ENCODE measurements at regions not wholly inside any gene's neighbourhood (a gene's known extent, or its start where the extent isn't known, plus 50 kb on each side); places are given as distances from the start of the nearest gene placed in this dataset.

GRCh38 chr17:77593081-77593480 is 365.4 kb upstream of the TNRC6C start:
- no peak for DNase-seq (ENCODE audit: low read depth, low spot score)

- no peak for DNase-seq (ENCODE audit: low read depth, low spot score)
Observed at GRCh38 chr17:77594416-77595209, 363.9 kb upstream of the TNRC6C start.

DNA sequence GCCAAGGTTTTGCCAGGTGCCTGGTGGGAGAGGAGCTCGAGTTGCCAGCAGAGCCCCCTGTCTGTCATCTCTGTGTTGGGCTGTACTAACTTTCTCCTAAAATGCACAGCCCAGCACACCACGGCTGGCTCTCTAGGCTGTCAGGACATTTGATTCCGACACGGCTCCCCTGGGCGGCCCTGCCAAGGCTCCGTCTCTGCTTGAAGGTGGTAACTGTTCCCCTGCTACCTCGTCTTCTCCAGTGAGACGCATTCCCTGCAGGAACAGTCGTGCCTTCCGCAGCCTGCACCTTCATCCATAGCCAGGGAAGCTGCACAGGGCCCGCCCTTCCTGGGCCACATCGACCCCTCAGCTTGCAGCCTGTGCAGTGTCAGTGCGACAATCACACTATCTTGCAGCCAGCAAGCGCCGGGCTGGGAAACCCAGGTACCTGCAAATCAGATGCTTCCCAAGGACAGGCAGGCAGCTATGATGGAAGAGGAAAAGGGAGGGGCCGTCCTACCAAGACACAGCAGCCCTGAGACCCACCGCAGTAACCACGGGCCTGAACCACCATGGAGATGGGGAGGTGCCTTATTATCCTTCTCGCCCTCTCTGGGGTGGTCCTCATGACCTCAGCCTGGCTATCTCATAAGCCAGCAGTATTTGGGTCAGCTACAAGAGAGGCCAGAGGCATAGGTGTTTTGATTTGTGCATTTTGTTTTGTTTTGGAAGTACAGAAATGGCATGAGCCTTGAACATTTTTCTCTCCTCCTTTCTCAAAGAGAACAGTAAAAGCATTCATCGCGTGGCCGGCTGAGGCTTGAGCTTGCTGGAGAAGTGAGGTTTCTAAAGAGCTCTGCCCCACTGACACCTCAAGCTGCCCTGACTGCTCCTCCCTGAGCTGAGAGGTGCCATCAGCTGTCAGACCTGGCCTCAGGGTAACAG is 361.7 kb upstream of the TNRC6C start:
- DNase-seq (ENCODE audit: low read depth, low spot score), result no peak

DNA sequence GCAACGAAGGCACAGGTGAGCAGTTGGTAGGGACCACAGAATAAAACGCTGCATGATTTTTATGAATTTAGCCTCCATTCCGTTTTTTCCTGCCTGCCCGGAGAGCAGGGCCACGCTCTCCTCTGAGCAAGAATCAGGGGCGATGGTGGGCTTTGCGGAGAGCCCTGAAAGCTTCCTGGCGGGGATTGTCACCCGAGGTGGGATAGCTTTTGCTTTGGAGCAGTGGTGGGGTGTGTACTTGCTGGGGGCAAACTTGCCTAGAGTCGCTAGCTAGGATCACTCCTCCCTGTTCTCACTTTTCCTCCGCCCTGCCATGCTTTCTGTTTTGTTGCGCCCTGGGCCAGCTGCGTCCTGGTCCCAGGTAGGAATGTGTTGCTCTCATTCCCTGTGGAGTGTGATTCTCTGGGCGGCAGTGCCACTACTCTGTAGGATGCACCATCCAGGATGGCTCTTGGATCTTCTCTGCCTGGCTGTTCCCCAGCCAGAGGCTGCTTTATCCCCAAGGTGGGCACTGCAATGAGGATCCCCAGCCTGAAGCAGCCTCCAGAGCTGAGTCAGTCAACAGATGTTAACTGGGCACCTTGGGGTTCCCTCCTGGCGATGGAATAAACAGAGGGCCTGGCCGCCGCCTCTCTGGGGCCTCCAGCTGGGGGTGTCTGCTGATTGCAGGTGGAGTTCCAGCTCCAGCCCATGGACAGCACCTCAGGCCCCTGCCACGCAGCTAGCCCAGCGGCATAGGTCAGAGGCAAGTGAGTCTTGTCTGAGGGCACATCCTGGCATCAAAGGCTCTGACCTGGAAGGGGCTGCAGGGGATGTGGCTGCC is 360.9 kb upstream of the TNRC6C start:
- no peak for DNase-seq (ENCODE audit: low read depth, low spot score)

- no peak for DNase-seq (ENCODE audit: low read depth, low spot score)
Observed at GRCh38 chr17:77598241-77598620, 360.3 kb upstream of the TNRC6C start.

DNA sequence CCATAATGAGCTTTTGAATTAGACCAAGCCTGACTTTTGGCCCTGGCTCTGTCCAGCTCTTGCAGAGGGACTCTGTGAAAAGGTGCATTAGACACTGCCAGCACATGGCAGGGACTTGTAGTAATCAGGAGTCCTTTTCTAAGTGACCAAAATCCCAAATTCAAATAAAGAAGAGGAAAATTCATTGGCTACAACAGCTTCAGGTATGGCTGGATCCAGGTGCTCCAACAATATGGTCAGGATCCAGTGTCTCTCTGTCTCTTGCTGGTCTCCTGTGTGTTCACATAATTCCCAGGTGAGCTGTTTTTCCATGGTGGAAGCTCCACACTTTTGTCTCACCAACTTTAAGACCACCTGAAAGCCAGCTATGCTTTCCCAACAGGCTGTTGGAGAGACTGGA is 358.8 kb upstream of the TNRC6C start:
- no peak for DNase-seq (ENCODE audit: low read depth, low spot score)

DNA sequence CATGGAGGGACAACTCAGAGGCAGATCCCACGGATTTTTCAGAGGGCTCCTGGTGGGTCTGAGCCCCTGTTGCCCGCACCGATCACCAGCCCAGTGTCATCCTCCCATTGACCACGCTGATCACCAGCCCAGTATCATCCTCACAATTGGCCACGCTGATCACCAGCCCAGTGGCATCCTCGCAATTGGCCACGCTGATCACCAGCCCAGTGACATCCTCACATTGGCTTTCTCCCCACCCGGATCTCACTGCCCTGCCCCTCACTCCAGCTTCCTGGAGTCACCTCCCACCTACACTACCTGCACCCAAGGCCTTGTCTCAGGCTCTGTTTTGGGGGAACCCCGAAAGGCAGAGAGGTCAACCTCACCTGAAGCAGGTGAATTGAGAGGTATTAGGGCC is 358.2 kb upstream of the TNRC6C start:
- no peak for DNase-seq (ENCODE audit: low read depth, low spot score)

DNA sequence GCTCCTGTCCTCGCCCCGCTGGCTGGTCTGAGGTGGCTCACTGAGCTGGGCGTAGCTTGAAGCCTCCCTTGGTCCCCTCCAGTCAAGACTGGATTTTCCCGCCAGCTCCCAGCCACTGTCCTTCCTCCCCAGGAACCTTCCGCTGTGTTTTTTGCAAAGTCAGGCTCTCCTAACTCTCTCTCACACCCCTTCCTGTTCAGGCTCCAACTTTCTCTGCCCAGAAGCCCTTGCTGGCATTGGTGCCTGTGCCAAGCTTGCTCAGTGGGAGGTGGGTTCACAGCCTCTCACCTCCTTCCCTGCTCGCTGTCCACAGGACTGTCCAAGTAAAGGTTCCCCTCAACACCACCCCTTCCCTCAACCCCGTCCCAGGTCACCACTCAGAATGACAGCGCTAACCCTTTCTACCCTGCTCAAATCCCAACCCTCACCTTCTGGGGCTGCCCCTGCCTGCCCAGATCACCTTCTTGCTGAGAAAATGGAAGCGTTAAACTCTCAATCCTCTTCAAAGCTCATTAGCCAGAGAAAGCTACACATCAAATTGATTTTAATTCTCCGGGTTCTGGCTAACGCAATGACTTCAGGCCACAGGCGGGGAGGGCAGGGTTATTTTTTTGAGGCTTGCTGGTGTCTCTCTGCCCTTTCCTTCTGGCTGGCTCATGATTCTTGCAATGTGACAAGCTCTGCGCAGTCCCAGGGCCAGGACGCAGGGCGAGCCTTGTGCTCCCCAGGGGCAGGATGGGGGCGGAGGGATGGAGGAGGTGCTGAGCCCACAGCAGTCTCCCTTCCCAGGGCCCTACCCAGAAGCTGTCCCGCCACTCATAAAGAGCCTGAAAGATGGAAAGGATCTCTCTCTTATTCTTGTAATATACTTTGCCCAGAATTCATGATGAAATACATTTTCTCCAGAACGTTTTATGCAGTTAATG is 357.2 kb upstream of the TNRC6C start:
- no peak for DNase-seq (ENCODE audit: low read depth, low spot score)

DNA sequence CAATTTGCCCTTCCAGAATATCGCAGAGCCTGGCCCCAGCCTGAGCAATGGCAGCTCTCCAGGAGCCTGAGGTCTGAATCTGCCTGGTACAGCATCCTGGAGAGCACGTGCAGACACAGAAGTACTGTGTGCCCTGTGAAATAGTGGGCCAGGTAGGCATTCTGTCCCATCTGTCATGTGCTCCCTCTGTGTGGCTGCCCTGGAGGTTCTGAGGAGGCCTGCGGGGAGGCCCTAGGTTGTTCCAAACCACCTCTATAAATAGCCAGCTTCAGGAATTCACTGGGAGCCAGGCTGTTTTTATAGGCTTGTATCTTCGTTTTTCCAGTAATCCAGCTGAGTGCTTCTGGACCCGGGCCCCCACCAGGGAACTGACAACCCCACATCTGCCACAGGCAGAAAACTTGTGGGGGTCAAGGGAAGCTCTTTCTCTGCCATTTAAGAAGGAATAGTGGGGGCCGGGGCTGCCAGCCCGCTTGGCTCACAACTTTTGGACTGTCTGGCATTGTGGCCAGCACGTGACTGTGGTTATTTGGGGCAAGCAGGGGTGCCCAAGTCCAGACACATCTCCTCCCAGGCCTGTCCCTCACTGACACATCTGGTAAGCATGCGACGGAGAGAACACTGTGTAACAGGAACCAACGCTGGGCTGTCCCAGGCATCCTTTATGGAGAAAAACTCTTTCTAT is 356.3 kb upstream of the TNRC6C start:
- no peak for DNase-seq (ENCODE audit: low read depth, low spot score)

DNA sequence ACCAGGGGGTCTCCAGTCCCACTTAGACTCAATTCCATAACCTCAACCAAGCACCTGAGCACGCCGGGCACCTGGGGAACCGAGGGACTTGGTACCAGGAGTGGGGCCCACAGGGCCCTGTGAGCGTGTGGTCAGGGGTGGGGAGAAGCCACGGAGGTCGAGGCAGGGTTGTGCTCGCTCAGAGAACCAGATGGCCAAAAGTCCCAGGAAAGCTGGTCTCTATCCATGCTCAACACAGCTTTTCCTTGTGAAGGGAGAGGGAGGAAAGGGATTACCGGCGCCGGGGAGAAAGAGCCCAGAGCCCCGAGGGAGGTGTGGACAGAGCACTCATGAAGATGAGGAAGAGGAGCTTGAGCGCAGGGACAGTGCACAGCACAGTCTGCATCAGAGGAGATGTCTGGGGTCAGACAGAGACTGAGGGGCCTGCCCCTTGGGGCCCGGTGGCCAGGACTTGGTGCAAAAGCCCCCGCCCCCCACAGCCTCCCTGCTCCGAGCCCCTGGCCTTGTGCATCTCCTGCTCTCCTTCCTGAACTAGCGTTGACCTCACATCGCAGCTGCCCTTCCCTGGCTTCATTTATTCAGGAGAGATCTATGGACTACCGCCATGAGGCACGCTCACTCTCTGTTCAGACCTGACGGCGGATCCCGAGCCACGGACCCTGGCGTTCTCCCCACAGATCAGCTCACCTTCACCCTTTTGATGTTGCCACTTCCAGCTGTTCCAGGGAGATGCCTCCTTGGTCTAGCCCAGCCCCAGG is 355.4 kb upstream of the TNRC6C start:
- DNase-seq (ENCODE audit: low read depth, low spot score), result no peak

DNA sequence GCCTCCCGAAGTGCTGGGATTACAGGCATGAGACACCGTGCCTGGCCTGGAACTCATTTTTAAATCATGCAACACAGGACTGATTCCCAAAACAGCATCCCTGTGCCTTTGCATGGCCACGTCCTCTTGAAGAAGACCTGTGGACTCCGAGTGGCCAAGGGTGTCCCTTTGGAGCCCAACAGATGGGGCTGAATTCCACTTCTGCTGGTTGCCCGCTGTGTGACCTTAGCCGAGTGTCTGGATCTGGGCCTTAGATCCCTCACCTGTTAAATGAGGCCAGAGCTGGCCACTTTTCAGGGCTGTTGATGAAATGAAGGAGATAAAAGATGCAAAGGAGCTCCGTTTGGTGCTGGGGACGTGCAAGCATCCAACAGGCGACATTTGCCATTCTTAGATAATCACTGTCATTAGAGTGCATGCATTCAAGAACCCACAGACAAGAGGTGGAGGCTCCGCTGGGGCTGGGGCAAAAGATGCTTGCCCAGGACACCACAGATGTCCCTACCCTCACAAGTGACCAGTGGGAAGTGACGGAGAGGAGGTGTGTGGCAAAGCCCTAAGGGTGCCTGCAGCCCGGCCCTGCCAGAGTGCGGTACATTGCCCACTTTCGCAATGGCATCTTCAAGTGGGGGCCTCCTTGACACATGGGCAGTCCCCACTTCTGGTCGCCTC is 354.1 kb upstream of the TNRC6C start:
- DNase-seq (ENCODE audit: low read depth, low spot score), result no peak

DNA sequence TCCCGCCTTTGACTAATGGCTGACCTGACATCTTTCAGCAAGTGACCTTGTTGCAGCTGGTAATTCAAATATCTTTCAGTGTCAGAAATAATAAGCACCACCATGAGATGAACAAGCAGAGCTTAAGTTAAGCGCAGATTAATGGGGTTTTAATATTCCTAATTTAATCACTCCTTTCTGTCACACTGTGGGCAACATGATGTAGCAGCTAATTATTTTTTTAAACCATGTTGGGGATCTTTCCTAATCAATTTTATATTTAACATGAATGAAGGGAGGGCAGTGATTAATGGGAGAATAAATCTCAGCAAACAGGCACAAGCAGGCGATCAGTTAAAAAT is 353.6 kb upstream of the TNRC6C start:
- no peak for DNase-seq (ENCODE audit: low read depth, low spot score)

DNA sequence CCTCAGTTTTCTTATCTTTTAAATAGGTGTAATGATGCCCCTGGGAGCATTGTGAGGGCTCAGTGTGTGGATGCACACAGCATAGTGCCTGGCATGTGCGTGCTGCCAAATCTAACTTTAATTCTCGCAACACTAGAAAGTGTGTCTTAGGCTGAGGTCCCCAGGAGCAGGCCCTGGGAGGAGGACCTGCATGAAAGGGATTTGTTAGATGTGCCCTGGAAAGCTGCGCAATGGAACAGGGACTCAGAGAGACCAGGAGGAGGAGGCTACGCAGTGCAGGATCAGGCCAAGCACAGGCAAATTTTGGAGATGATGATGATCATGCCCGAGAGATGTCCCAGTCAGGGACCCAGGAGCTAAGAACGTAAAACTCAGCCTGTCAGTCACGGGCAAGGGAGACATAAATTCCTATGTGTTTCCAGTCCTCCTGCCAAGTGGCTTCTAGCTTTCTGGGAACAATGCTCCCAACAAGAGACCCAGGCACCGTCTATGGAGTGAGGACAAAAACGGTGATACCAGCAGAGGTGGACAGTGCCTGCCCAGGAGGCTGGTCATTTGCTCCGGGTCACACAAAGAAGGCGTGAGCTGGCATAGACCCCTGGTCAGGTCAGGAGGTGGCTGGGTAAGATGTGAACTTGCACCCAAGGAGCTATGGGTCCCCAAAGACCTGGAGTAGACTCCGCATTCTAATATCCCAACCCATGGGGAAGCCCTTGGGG is 352.2 kb upstream of the TNRC6C start:
- no peak for DNase-seq (ENCODE audit: low read depth, low spot score)

DNA sequence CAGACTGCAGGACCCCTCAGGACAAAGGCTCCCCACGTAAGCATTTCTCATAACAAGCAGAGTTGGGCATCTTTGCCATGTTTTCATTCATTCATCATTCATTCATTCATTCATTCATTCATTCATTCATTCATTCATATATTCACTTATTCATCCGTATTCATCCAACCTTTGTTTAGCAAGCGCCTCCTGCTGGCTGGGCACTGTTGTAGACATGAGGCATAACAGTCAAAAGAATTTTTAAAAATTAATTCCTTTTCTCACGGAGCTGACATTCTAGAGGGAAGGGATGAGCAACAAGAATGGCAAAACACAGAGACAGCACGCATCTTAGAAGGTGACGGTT is 351.7 kb upstream of the TNRC6C start:
- DNase-seq (ENCODE audit: low read depth, low spot score), result no peak

DNA sequence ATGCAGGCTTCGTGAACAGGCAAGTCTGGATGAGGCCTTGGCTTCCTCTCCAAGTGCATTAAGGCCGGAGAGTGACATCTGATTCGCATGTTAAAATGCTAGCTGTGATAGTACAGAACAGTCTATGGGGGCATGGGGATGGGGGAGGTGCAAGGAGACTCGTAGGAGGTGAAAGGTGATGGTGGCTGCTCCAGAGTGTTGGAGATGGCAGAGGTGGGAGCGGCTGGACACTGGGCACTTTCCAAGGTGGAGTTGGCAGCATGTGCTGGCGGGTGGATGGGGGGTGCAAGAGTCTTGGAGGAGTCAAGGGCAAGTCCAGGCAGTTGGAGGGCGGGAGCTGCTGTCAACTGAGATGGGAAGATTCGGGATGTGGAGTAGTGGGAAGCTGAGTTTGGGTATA is 350.9 kb upstream of the TNRC6C start:
- DNase-seq (ENCODE audit: low read depth, low spot score), result no peak

DNA sequence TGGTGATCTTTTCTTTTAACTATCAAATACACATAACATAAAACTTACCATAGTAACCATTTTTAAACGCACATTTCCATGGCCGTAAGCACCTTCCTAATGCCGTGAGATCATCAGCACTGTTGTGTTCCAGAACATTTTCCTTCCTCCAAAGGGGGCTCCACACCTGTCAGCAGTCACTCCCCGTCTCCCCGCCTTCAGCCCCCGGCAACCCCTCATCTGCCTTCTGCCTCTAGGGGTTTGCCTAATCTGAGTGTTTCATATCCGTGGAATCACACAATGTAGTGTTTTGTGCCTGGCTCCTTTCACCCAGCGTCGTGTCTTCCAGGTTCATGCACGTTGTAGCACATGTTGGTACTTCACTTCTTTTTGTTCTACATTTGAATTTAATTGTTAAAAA is 350.1 kb upstream of the TNRC6C start:
- DNase-seq (ENCODE audit: low read depth, low spot score), result no peak

- DNase-seq (ENCODE audit: low read depth, low spot score), result no peak
Observed at GRCh38 chr17:77609553-77610517, 348.7 kb upstream of the TNRC6C start.

DNA sequence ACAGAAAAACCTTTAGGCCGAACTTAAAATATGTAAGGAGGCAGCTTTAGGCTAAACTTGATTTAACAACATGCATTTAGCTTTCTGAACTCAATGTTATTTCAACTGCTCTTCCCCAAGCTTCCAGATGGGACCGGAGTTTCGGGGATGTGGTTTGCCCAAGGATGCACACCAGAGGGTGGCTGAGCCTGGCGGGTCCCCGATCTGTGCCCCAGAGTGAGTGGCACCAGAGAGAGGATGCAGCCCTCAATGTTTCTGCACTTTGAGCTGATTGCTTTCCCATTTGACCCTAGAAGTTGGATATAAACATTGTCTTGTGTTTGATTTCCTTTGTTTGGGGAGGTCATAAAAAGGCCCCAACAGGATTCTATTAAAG is 348.0 kb upstream of the TNRC6C start:
- no peak for DNase-seq (ENCODE audit: low read depth, low spot score)

Measured in ELF-1 (cell line).